ELR (cell line): ENCODE measurements at regions not wholly inside any gene's neighbourhood (a gene's known extent, or its start where the extent isn't known, plus 50 kb on each side); places are given as distances from the start of the nearest gene placed in this dataset.
"Not testable (repeated sequence)": the region's sequence is repeated elsewhere in the genome, so short reads cannot be mapped to it uniquely, and the experiment has no call there.

ENCODE experiments used
- DNase-seq: peaks from one replicate; pipeline ENCODE4 v3.0.0-alpha.2; 2015; ENCODE audit warnings: low read depth

GRCh38 chr20:6715401-6715941 lies 52.0 kb upstream of the BMP2 start:
- DNase-seq: no peak

- DNase-seq: no peak
Measured at GRCh38 chr20:6714279-6714711, 53.2 kb upstream of the BMP2 start.

- DNase-seq: no peak
Measured at GRCh38 chr20:6711951-6712649, 55.4 kb upstream of the BMP2 start.

- no peak for DNase-seq
Measured at GRCh38 chr20:6709910-6710595, 57.4 kb upstream of the BMP2 start.

GRCh38 chr20:6708010-6708409 lies 59.5 kb upstream of the BMP2 start:
- DNase-seq: no peak

- no peak for DNase-seq
Measured at GRCh38 chr20:6707321-6707831, 60.1 kb upstream of the BMP2 start.

GRCh38 chr20:6705926-6706548 lies 61.4 kb upstream of the BMP2 start:
- no peak for DNase-seq

GRCh38 chr20:6705106-6705766 lies 62.2 kb upstream of the BMP2 start:
- DNase-seq: no peak

- no peak for DNase-seq
Measured at GRCh38 chr20:6704132-6704861, 63.2 kb upstream of the BMP2 start.

GRCh38 chr20:6703656-6704055 lies 63.8 kb upstream of the BMP2 start:
- no peak for DNase-seq

- DNase-seq: no peak
Measured at GRCh38 chr20:6703047-6703446, 64.4 kb upstream of the BMP2 start.

- DNase-seq: no peak
Measured at GRCh38 chr20:6702144-6702543, 65.3 kb upstream of the BMP2 start.

GRCh38 chr20:6700563-6701329 lies 66.7 kb upstream of the BMP2 start:
- DNase-seq: no peak

GRCh38 chr20:6699921-6700562 lies 67.4 kb upstream of the BMP2 start:
- DNase-seq: no peak

GRCh38 chr20:6698723-6699122 lies 68.8 kb upstream of the BMP2 start:
- DNase-seq: no peak

- DNase-seq: no peak
Measured at GRCh38 chr20:6698056-6698455, 69.4 kb upstream of the BMP2 start.

- DNase-seq: no peak
Measured at GRCh38 chr20:6697228-6697972, 70.1 kb upstream of the BMP2 start.

GRCh38 chr20:6696001-6696400 lies 71.5 kb upstream of the BMP2 start:
- no peak for DNase-seq

- DNase-seq: not testable (repeated sequence)
Measured at GRCh38 chr20:6693808-6694198, 73.7 kb upstream of the BMP2 start.
